ENCODE measurements at regions not wholly inside any gene's neighbourhood (a gene's known extent, or its start where the extent isn't known, plus 50 kb on each side); places are given as distances from the start of the nearest gene placed in this dataset.

DNA sequence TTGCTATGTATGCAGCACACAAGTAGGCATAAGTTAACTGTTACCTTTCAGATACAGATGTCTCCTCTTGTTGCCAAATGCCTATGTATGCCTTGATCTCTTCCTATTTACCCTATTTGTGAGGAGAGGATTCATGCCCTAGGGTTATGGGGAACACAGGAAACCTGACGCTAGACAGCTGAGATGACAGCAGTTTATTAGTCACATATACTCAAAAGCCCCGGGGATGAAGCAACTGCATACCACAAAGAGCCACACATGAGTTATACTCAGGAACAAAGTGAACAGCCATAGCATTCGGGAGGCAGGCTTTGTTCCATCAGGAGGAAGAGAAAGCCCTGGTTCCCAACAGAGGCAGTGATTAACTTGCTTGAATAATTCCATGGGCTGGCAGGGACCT lies 1011.7 kb upstream of the PCDH7 start:
- no peaks in the 10 kb centered on the region for H3K36me3 ChIP-seq (replicated peaks in 1 of 2; ENCODE audit: control insufficient read depth in 2 of 2, insufficient read depth in 2 of 2, low read length in 2 of 2)
- no peak overlapping the region for H2AK5ac ChIP-seq (ENCODE audit: low read depth, low read length)
- H2BK120ac ChIP-seq (ENCODE audit: low read depth, low read length) = no peak overlapping the region
- WGBS, 2 donors (ENCODE audit: extremely low coverage in 2 of 2, insufficient read length in 2 of 2, insufficient replicate concordance in 1 of 2) = no CpG with 5 or more reads among the region's 3 CpGs
- no peaks in the 10 kb centered on the region for H3K79me1 ChIP-seq (ENCODE audit: low read depth, low read length)
- DNase-seq (ENCODE audit: low spot score) = no peak
- H4K8ac ChIP-seq (ENCODE audit: low read depth, low read length) = no peak overlapping the region
- H3K27ac ChIP-seq (replicated peaks; ENCODE audit: low read length) = no peak overlapping the region
- H3K23ac ChIP-seq (ENCODE audit: low read depth, low read length, poor library complexity) = no peak overlapping the region
- H3K4me3 ChIP-seq (ENCODE audit: low read length in 2 of 2) = no peak overlapping the region
- H2BK15ac ChIP-seq (ENCODE audit: low read length) = no peak overlapping the region
- no peaks in the 10 kb centered on the region for H3K9me3 ChIP-seq (replicated peaks in 1 of 2; ENCODE audit: control insufficient read depth in 2 of 2, insufficient read depth in 1 of 2, low read depth in 1 of 2, low read length in 2 of 2)
- H3K27me3 ChIP-seq (ENCODE audit: control insufficient read depth in 3 of 3, insufficient read depth in 3 of 3, low read depth in 1 of 3, low read length in 3 of 3) = no peaks in the 10 kb centered on the region
- H2BK12ac ChIP-seq (ENCODE audit: low read length) = no peak overlapping the region
- no peak overlapping the region for H4K91ac ChIP-seq (ENCODE audit: low read depth, low read length, poor library complexity)
- H3K4ac ChIP-seq (ENCODE audit: low read length) = no peak overlapping the region
- no peak overlapping the region for H3K18ac ChIP-seq (ENCODE audit: low read length)
- H2BK5ac ChIP-seq (ENCODE audit: low read length) = no peak overlapping the region
- H3K14ac ChIP-seq (ENCODE audit: low read length) = no peak overlapping the region
- no peak overlapping the region for H2AFZ ChIP-seq (ENCODE audit: low read length)
- H3K9ac ChIP-seq (ENCODE audit: low read depth, low read length, poor library complexity) = no peak overlapping the region
- no peak overlapping the region for H3K4me2 ChIP-seq (ENCODE audit: insufficient read depth, low read length, poor library complexity, severe bottlenecking)
- H3K4me1 ChIP-seq (ENCODE audit: control insufficient read depth in 2 of 2, insufficient read depth in 1 of 2, low read depth in 1 of 2, low read length in 2 of 2) = no peaks in the 10 kb centered on the region

DNA sequence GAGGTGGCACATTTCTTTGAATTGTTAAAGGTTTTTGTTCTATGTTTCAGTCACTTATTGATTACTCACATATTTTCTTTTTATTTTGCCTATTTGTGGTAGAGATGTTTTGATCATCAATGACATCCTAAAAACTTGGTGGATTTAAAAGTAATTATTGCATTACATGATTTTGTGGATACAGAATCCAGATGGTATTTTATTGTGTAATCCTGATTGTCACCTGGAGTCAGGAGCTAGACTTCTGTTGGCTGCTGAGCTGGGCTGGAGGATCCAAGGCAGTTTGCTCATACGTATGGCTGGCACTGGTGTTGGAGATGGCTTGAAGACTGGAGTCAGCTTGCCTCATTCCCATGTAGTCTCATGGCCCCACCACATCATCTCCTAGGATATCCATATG lies 1009.6 kb upstream of the PCDH7 start:
- no peak overlapping the region for H2BK120ac ChIP-seq (ENCODE audit: low read depth, low read length)
- no peak overlapping the region for H4K8ac ChIP-seq (ENCODE audit: low read depth, low read length)
- no peak overlapping the region for H3K18ac ChIP-seq (ENCODE audit: low read length)
- H2BK12ac ChIP-seq (ENCODE audit: low read length) = no peak overlapping the region
- DNase-seq (ENCODE audit: low spot score) = no peak
- no peak overlapping the region for H2AFZ ChIP-seq (ENCODE audit: low read length)
- no peak overlapping the region for H3K23ac ChIP-seq (ENCODE audit: low read depth, low read length, poor library complexity)
- H3K4ac ChIP-seq (ENCODE audit: low read length) = no peak overlapping the region
- H3K27me3 ChIP-seq (ENCODE audit: control insufficient read depth in 3 of 3, insufficient read depth in 3 of 3, low read depth in 1 of 3, low read length in 3 of 3) = no peaks in the 10 kb centered on the region
- no peak overlapping the region for H2BK15ac ChIP-seq (ENCODE audit: low read length)
- no peaks in the 10 kb centered on the region for H3K36me3 ChIP-seq (replicated peaks in 1 of 2; ENCODE audit: control insufficient read depth in 2 of 2, insufficient read depth in 2 of 2, low read length in 2 of 2)
- no peaks in the 10 kb centered on the region for H3K79me1 ChIP-seq (ENCODE audit: low read depth, low read length)
- H3K9ac ChIP-seq (ENCODE audit: low read depth, low read length, poor library complexity) = no peak overlapping the region
- no peak overlapping the region for H3K14ac ChIP-seq (ENCODE audit: low read length)
- WGBS, 2 donors (ENCODE audit: extremely low coverage in 2 of 2, insufficient read length in 2 of 2, insufficient replicate concordance in 1 of 2) = no CpG with 5 or more reads among the region's 1 CpG
- no peak overlapping the region for H3K4me2 ChIP-seq (ENCODE audit: insufficient read depth, low read length, poor library complexity, severe bottlenecking)
- no peaks in the 10 kb centered on the region for H3K4me1 ChIP-seq (ENCODE audit: control insufficient read depth in 2 of 2, insufficient read depth in 1 of 2, low read depth in 1 of 2, low read length in 2 of 2)
- no peak overlapping the region for H2BK5ac ChIP-seq (ENCODE audit: low read length)
- H3K4me3 ChIP-seq (ENCODE audit: low read length in 2 of 2) = no peak overlapping the region
- no peak overlapping the region for H2AK5ac ChIP-seq (ENCODE audit: low read depth, low read length)
- H4K91ac ChIP-seq (ENCODE audit: low read depth, low read length, poor library complexity) = no peak overlapping the region
- no peak overlapping the region for H3K27ac ChIP-seq (replicated peaks; ENCODE audit: low read length)
- no peaks in the 10 kb centered on the region for H3K9me3 ChIP-seq (replicated peaks in 1 of 2; ENCODE audit: control insufficient read depth in 2 of 2, insufficient read depth in 1 of 2, low read depth in 1 of 2, low read length in 2 of 2)

- Histone ChIP-seq H3K23ac (ENCODE audit: low read depth, low read length, poor library complexity) (no peak overlapping the region), H3K9me3 (replicated peaks in 1 of 2; ENCODE audit: control insufficient read depth in 2 of 2, insufficient read depth in 1 of 2, low read depth in 1 of 2, low read length in 2 of 2) (no peaks in the 10 kb centered on the region), H3K9ac (ENCODE audit: low read depth, low read length, poor library complexity) (no peak overlapping the region), H4K91ac (ENCODE audit: low read depth, low read length, poor library complexity) (no peak overlapping the region), H3K27ac (replicated peaks; ENCODE audit: low read length) (no peak overlapping the region), H3K18ac (ENCODE audit: low read length) (no peak overlapping the region), H3K4me1 (ENCODE audit: control insufficient read depth in 2 of 2, insufficient read depth in 1 of 2, low read depth in 1 of 2, low read length in 2 of 2) (no peaks in the 10 kb centered on the region), H2BK15ac (ENCODE audit: low read length) (no peak overlapping the region), H3K4ac (ENCODE audit: low read length) (no peak overlapping the region), H2BK5ac (ENCODE audit: low read length) (no peak overlapping the region), H2BK12ac (ENCODE audit: low read length) (no peak overlapping the region), H3K4me2 (ENCODE audit: insufficient read depth, low read length, poor library complexity, severe bottlenecking) (no peak overlapping the region), H3K4me3 (ENCODE audit: low read length in 2 of 2) (no peak overlapping the region), H2AFZ (ENCODE audit: low read length) (no peak overlapping the region), H4K8ac (ENCODE audit: low read depth, low read length) (no peak overlapping the region), H3K36me3 (replicated peaks in 1 of 2; ENCODE audit: control insufficient read depth in 2 of 2, insufficient read depth in 2 of 2, low read length in 2 of 2) (no peaks in the 10 kb centered on the region), H3K79me1 (ENCODE audit: low read depth, low read length) (no peaks in the 10 kb centered on the region), H3K14ac (ENCODE audit: low read length) (no peak overlapping the region), H3K27me3 (ENCODE audit: control insufficient read depth in 3 of 3, insufficient read depth in 3 of 3, low read depth in 1 of 3, low read length in 3 of 3) (no peaks in the 10 kb centered on the region), H2AK5ac (ENCODE audit: low read depth, low read length) (no peak overlapping the region), H2BK120ac (ENCODE audit: low read depth, low read length) (no peak overlapping the region)
- no peak for DNase-seq (ENCODE audit: low spot score)
- no CpG with 5 or more reads among the region's 2 CpGs for WGBS, 2 donors (ENCODE audit: extremely low coverage in 2 of 2, insufficient read length in 2 of 2, insufficient replicate concordance in 1 of 2)
Measured at GRCh38 chr4:29711226-29711625, 1008.9 kb upstream of the PCDH7 start.

GRCh38 chr4:29717287-29718057 lies 1002.7 kb upstream of the PCDH7 start:
- H3K4me2 ChIP-seq (ENCODE audit: insufficient read depth, low read length, poor library complexity, severe bottlenecking) = no peak overlapping the region
- no peak overlapping the region for H3K4ac ChIP-seq (ENCODE audit: low read length)
- H2BK5ac ChIP-seq (ENCODE audit: low read length) = no peak overlapping the region
- H3K14ac ChIP-seq (ENCODE audit: low read length) = no peak overlapping the region
- no peaks in the 10 kb centered on the region for H3K36me3 ChIP-seq (replicated peaks in 1 of 2; ENCODE audit: control insufficient read depth in 2 of 2, insufficient read depth in 2 of 2, low read length in 2 of 2)
- no peak for DNase-seq (ENCODE audit: low spot score)
- H2AFZ ChIP-seq (ENCODE audit: low read length) = peak overlapping the region; percentile 49
- no peaks in the 10 kb centered on the region for H3K27me3 ChIP-seq (ENCODE audit: control insufficient read depth in 3 of 3, insufficient read depth in 3 of 3, low read depth in 1 of 3, low read length in 3 of 3)
- H3K27ac ChIP-seq (replicated peaks; ENCODE audit: low read length) = no peak overlapping the region
- no peaks in the 10 kb centered on the region for H3K4me1 ChIP-seq (ENCODE audit: control insufficient read depth in 2 of 2, insufficient read depth in 1 of 2, low read depth in 1 of 2, low read length in 2 of 2)
- H3K9ac ChIP-seq (ENCODE audit: low read depth, low read length, poor library complexity) = no peak overlapping the region
- no peak overlapping the region for H3K18ac ChIP-seq (ENCODE audit: low read length)
- H3K79me1 ChIP-seq (ENCODE audit: low read depth, low read length) = no peaks in the 10 kb centered on the region
- no peak overlapping the region for H2BK120ac ChIP-seq (ENCODE audit: low read depth, low read length)
- no peak overlapping the region for H2BK12ac ChIP-seq (ENCODE audit: low read length)
- H4K91ac ChIP-seq (ENCODE audit: low read depth, low read length, poor library complexity) = no peak overlapping the region
- H3K9me3 ChIP-seq (replicated peaks in 1 of 2; ENCODE audit: control insufficient read depth in 2 of 2, insufficient read depth in 1 of 2, low read depth in 1 of 2, low read length in 2 of 2) = no peaks in the 10 kb centered on the region
- no CpG with 5 or more reads among the region's 10 CpGs for WGBS, 2 donors (ENCODE audit: extremely low coverage in 2 of 2, insufficient read length in 2 of 2, insufficient replicate concordance in 1 of 2)
- no peak overlapping the region for H3K23ac ChIP-seq (ENCODE audit: low read depth, low read length, poor library complexity)
- H2AK5ac ChIP-seq (ENCODE audit: low read depth, low read length) = no peak overlapping the region
- H3K4me3 ChIP-seq (ENCODE audit: low read length in 2 of 2) = no peak overlapping the region
- no peak overlapping the region for H4K8ac ChIP-seq (ENCODE audit: low read depth, low read length)
- no peak overlapping the region for H2BK15ac ChIP-seq (ENCODE audit: low read length)
